ENCODE measurements at regions not wholly inside any gene's neighbourhood (a gene's known extent, or its start where the extent isn't known, plus 50 kb on each side); places are given as distances from the start of the nearest gene placed in this dataset.

DNA sequence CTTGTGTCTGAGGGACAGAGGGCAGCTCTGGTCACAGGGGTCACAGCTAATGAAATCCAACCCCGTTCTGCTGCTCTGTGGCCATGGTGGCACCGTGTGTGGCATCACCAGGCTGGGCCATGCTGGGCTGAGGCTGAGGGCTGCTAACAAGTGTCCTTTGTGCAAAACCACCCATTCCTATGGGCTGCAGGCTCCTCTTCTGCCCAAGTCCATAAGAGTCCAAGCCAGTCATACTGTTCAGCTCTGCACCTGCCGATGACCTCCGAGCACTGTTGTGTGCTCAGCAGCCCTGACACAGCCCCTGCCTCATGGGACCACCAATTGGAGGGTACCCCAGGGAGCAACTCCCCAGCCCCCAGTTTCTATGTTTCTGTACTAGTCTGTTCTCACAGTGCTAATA is 133.1 kb downstream of the WDR11 start:
- TF ChIP-seq, protein P1, sequence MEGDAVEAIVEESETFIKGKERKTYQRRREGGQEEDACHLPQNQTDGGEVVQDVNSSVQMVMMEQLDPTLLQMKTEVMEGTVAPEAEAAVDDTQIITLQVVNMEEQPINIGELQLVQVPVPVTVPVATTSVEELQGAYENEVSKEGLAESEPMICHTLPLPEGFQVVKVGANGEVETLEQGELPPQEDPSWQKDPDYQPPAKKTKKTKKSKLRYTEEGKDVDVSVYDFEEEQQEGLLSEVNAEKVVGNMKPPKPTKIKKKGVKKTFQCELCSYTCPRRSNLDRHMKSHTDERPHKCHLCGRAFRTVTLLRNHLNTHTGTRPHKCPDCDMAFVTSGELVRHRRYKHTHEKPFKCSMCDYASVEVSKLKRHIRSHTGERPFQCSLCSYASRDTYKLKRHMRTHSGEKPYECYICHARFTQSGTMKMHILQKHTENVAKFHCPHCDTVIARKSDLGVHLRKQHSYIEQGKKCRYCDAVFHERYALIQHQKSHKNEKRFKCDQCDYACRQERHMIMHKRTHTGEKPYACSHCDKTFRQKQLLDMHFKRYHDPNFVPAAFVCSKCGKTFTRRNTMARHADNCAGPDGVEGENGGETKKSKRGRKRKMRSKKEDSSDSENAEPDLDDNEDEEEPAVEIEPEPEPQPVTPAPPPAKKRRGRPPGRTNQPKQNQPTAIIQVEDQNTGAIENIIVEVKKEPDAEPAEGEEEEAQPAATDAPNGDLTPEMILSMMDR (IDR thresholded peaks at IDR 0.05; ENCODE audit: insufficient read depth, missing control alignments): no peak
- FAIRE-seq (no peak), DNase-seq (ENCODE audit: insufficient read length, low spot score) (no peak)

DNA sequence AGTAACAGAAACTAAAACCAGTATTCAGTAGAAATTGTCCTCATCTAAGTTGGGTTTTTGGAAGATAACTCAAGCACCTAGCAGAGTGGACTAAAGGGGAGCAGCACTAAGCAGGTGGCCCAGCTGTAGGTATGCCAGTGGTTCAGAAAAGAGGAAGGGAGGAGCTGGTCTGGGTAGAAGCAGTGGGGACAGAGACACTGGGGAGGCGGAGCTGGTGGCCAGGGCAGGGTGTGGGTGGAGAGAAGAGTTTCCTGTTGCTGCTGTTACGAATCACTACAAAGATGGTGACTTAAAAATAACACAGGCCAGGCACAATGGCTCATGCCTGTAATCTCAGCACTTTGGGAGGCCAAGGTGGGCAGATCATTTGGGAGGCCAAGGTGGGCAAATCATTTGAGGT is 136.2 kb downstream of the WDR11 start:
- TF ChIP-seq, protein P1 (IDR thresholded peaks at IDR 0.05; ENCODE audit: insufficient read depth, missing control alignments): no peak
- FAIRE-seq: no peak
- DNase-seq (ENCODE audit: insufficient read length, low spot score): no peak

- no peak for FAIRE-seq
- no peak for DNase-seq (ENCODE audit: insufficient read length, low spot score)
- TF ChIP-seq, protein P1 (IDR thresholded peaks at IDR 0.05; ENCODE audit: insufficient read depth, missing control alignments): no peak
Observed at GRCh38 chr10:120988751-120989150, 137.6 kb downstream of the WDR11 start.

GRCh38 chr10:120989279-120989678 is 138.1 kb downstream of the WDR11 start:
- DNase-seq (ENCODE audit: insufficient read length, low spot score): no peak
- TF ChIP-seq, protein P1 (IDR thresholded peaks at IDR 0.05; ENCODE audit: insufficient read depth, missing control alignments): no peak
- FAIRE-seq: no peak

- FAIRE-seq (no peak), DNase-seq (ENCODE audit: insufficient read length, low spot score) (no peak)
- TF ChIP-seq, protein P1 (IDR thresholded peaks at IDR 0.05; ENCODE audit: insufficient read depth, missing control alignments): no peak
Observed at GRCh38 chr10:120989996-120990598, 138.9 kb downstream of the WDR11 start.

DNA sequence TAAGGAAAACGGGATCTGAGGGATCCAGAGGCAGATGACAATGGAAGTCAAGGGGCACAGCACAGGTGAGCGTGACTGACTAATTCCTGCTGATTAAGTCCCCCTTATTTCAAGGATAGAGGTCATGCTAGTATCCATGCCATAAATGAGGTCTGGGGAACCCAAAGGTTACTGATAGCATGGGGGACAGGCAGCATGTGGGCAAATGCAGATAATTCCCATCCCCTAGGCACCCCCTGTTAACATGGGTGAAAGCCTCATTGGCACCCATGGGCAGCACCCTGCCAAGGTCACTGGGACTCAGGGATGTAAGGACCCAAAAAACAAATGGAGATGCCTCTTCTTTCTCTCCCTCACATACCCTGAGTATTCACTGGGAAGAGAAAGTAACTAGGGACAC is 139.7 kb downstream of the WDR11 start:
- TF ChIP-seq, protein P1 (IDR thresholded peaks at IDR 0.05; ENCODE audit: insufficient read depth, missing control alignments): no peak
- DNase-seq (ENCODE audit: insufficient read length, low spot score) (no peak), FAIRE-seq (no peak)

GRCh38 chr10:120993089-120993488 is 141.9 kb downstream of the WDR11 start:
- TF ChIP-seq, protein P1 (IDR thresholded peaks at IDR 0.05; ENCODE audit: insufficient read depth, missing control alignments): no peak
- FAIRE-seq (no peak), DNase-seq (ENCODE audit: insufficient read length, low spot score) (no peak)
